ENCODE measurements at regions not wholly inside any gene's neighbourhood (a gene's known extent, or its start where the extent isn't known, plus 50 kb on each side); places are given as distances from the start of the nearest gene placed in this dataset.

GRCh38 chr2:61774351-61774750 lies 79.5 kb downstream of the FAM161A start:
- Histone ChIP-seq H4K91ac (replicated peaks; ENCODE audit: insufficient read length, low read length) (no peak overlapping the region), H2BK12ac (ENCODE audit: low read depth, low read length) (no peak overlapping the region), H2BK120ac (replicated peaks; ENCODE audit: low read depth, low read length) (no peak overlapping the region), H2BK15ac (ENCODE audit: low read length) (no peak overlapping the region), H3K79me2 (ENCODE audit: control insufficient read depth in 1 of 2, insufficient read depth in 2 of 2, low read length in 2 of 2) (no peaks in the 10 kb centered on the region), H4K5ac (ENCODE audit: insufficient read length, low read depth, low read length) (no peak overlapping the region), H3K27ac (ENCODE audit: low read depth, low read length) (no peak overlapping the region), H2BK5ac (ENCODE audit: low read depth, low read length) (no peak overlapping the region), H4K8ac (ENCODE audit: extremely low read depth, insufficient read depth, low read length) (no peak overlapping the region), H3K56ac (replicated peaks; ENCODE audit: insufficient read length, low read depth, low read length) (no peak overlapping the region), H3K18ac (ENCODE audit: extremely low read depth, low read length) (no peak overlapping the region), H2BK20ac (ENCODE audit: low read length) (no peak overlapping the region), H3K23ac (ENCODE audit: insufficient read length) (no peak overlapping the region), H3K23me2 (ENCODE audit: low read depth, low read length) (no peaks in the 10 kb centered on the region), H2AK5ac (ENCODE audit: low read depth, low read length) (no peak overlapping the region), H3K79me1 (ENCODE audit: low read depth, low read length) (no peaks in the 10 kb centered on the region), H3K4me2 (ENCODE audit: insufficient read depth in 1 of 2, low read depth in 2 of 2, low read length in 2 of 2) (no peak overlapping the region), H2AFZ (ENCODE audit: low read length) (no peak overlapping the region), H4K20me1 (replicated peaks in 1 of 2; ENCODE audit: control insufficient read depth in 1 of 2, insufficient read depth in 2 of 2, low read length in 2 of 2) (no peaks in the 10 kb centered on the region), H3K4me3 (ENCODE audit: extremely low read depth in 1 of 4, insufficient read depth in 2 of 4, low read depth in 3 of 4, low read length in 4 of 4) (no peak overlapping the region), H3K4me1 (replicated peaks in 1 of 4; ENCODE audit: control insufficient read depth in 3 of 4, insufficient read depth in 4 of 4, low read length in 3 of 4) (no peaks in the 10 kb centered on the region), H3K14ac (ENCODE audit: insufficient read length) (no peak overlapping the region), H3K36me3 (ENCODE audit: control insufficient read depth in 2 of 4, insufficient read depth in 4 of 4, low read length in 3 of 4) (no peaks in the 10 kb centered on the region), H3K9ac (replicated peaks in 1 of 4; ENCODE audit: extremely low read depth in 1 of 4, low read depth in 3 of 4, low read length in 3 of 4) (no peak overlapping the region), H3K4ac (replicated peaks; ENCODE audit: insufficient read length, low read depth, low read length) (no peak overlapping the region), H3K9me3 (ENCODE audit: insufficient read depth in 2 of 2, low read depth in 1 of 2, low read length in 1 of 2) (no peaks in the 10 kb centered on the region; a peak in 1 of 4 replicates), H3K27me3 (replicated peaks in 1 of 4; ENCODE audit: control insufficient read depth in 3 of 4, extremely low read depth in 1 of 4, insufficient read depth in 3 of 4, low read length in 3 of 4) (no peaks in the 10 kb centered on the region)
- 77% methylated on average over 1 of the region's 1 CpG; no CpG with 5 or more reads in 1 of the 2 experiments for WGBS, 2 experiments (ENCODE audit: extremely low coverage in 1 of 2, insufficient coverage in 1 of 2, insufficient read length in 1 of 2, insufficient replicate concordance in 2 of 2, low coverage in 1 of 2, low lambda C conversion rate in 2 of 2, missing lambda C conversion rate in 1 of 2)
- ChIA-PET CTCF (ENCODE audit: partially characterized antibody) (interaction anchor here (0.6 to 2.3 kb wide), 4 partner anchors 18 to 573 kb away, joined by 3 to 9 read pairs (median 5); no protein-coding TSS in a partner anchor), POLR2A (ENCODE audit: partially characterized antibody) (no interaction called here)
- no peak for TF ChIP-seq RBBP5 (IDR thresholded peaks at IDR 0.05; ENCODE audit: borderline replicate concordance, low read depth, low read length)
- TF ChIP-seq ASH2L (IDR thresholded peaks at IDR 0.05; ENCODE audit: low read length), result no peak
- TF ChIP-seq MAFK (IDR thresholded peaks at IDR 0.05; ENCODE audit: low read depth, low read length), result no peak
- no peak for TF ChIP-seq KDM1A (IDR thresholded peaks at IDR 0.05; ENCODE audit: borderline replicate concordance, low read length)
- DNase-seq (ENCODE audit: low read depth in 1 of 2, low spot score in 2 of 2) (no peak), FAIRE-seq (no peak)

Data from H1 (cell line).